ENCODE measurements at regions not wholly inside any gene's neighbourhood (a gene's known extent, or its start where the extent isn't known, plus 50 kb on each side); places are given as distances from the start of the nearest gene placed in this dataset.
"Not testable (repeated sequence)": the region's sequence is repeated elsewhere in the genome, so short reads cannot be mapped to it uniquely, and the experiment has no call there.

GRCh38 chr12:5096241-5096924 lies 52.7 kb downstream of the KCNA5 start:
- no peaks in the 10 kb centered on the region for H3K4me1 Mint-ChIP-seq

GRCh38 chr12:5097786-5098185 lies 54.1 kb downstream of the KCNA5 start:
- Mint-ChIP-seq H3K4me1 (no peaks in the 10 kb centered on the region), H3K27ac (no peak overlapping the region), H3K36me3 (ENCODE audit: low read depth) (no peaks in the 10 kb centered on the region), H3K9me3 (no peaks in the 10 kb centered on the region), H3K27me3 (peaks cover 23% of the 10 kb centered on the region), H3K4me3 (no peak overlapping the region)
- no peak for ATAC-seq (replicated peaks)

More at GRCh38 chr12:5096241-5096924, 52.7 kb downstream of the KCNA5 start:
- Mint-ChIP-seq H3K4me3 (no peak overlapping the region), H3K27ac (no peak overlapping the region), H3K9me3 (no peaks in the 10 kb centered on the region), H3K27me3 (peaks cover 27% of the 10 kb centered on the region), H3K36me3 (ENCODE audit: low read depth) (no peaks in the 10 kb centered on the region)
- no peak for ATAC-seq (replicated peaks)

GRCh38 chr12:5099136-5099535 lies 55.5 kb downstream of the KCNA5 start:
- Mint-ChIP-seq H3K36me3 (ENCODE audit: low read depth) (no peaks in the 10 kb centered on the region), H3K27ac (no peak overlapping the region), H3K27me3 (peaks cover 17% of the 10 kb centered on the region), H3K4me3 (no peak overlapping the region), H3K4me1 (no peaks in the 10 kb centered on the region), H3K9me3 (no peaks in the 10 kb centered on the region)
- no peak for ATAC-seq (replicated peaks)

GRCh38 chr12:5099591-5099990 lies 55.9 kb downstream of the KCNA5 start:
- H3K9me3 Mint-ChIP-seq = no peaks in the 10 kb centered on the region
- H3K4me1 Mint-ChIP-seq = no peaks in the 10 kb centered on the region
- no peak overlapping the region for H3K4me3 Mint-ChIP-seq
- H3K36me3 Mint-ChIP-seq (ENCODE audit: low read depth) = no peaks in the 10 kb centered on the region
- no peak for ATAC-seq (replicated peaks)
- no peak overlapping the region for H3K27ac Mint-ChIP-seq
- peaks cover 17% of the 10 kb centered on the region for H3K27me3 Mint-ChIP-seq

- H3K27me3 Mint-ChIP-seq = peaks cover 18% of the 10 kb centered on the region
- H3K4me1 Mint-ChIP-seq = no peaks in the 10 kb centered on the region
- H3K36me3 Mint-ChIP-seq (ENCODE audit: low read depth) = no peaks in the 10 kb centered on the region
- no peaks in the 10 kb centered on the region for H3K9me3 Mint-ChIP-seq
- no peak overlapping the region for H3K4me3 Mint-ChIP-seq
- ATAC-seq (replicated peaks) = no peak
- H3K27ac Mint-ChIP-seq = no peak overlapping the region
These were observed 58.0 kb downstream of the KCNA5 start for GRCh38 chr12:5101686-5102085.

- H3K36me3 Mint-ChIP-seq (ENCODE audit: low read depth) = no peaks in the 10 kb centered on the region
- H3K4me1 Mint-ChIP-seq = no peaks in the 10 kb centered on the region
- H3K4me3 Mint-ChIP-seq = no peak overlapping the region
- no peaks in the 10 kb centered on the region for H3K9me3 Mint-ChIP-seq
- no peak for ATAC-seq (replicated peaks)
- H3K27ac Mint-ChIP-seq = no peak overlapping the region
- peaks cover 18% of the 10 kb centered on the region for H3K27me3 Mint-ChIP-seq
These were observed 58.6 kb downstream of the KCNA5 start for GRCh38 chr12:5102261-5102789.

GRCh38 chr12:5102806-5103205 lies 59.1 kb downstream of the KCNA5 start:
- Mint-ChIP-seq H3K27me3 (peaks cover 16% of the 10 kb centered on the region), H3K9me3 (no peaks in the 10 kb centered on the region), H3K27ac (no peak overlapping the region), H3K36me3 (ENCODE audit: low read depth) (no peaks in the 10 kb centered on the region), H3K4me3 (no peak overlapping the region), H3K4me1 (no peaks in the 10 kb centered on the region)
- no peak for ATAC-seq (replicated peaks)

- no peak overlapping the region for H3K27ac Mint-ChIP-seq
- peaks cover 22% of the 10 kb centered on the region for H3K27me3 Mint-ChIP-seq
- no peaks in the 10 kb centered on the region for H3K9me3 Mint-ChIP-seq
- H3K4me3 Mint-ChIP-seq = no peak overlapping the region
- no peak for ATAC-seq (replicated peaks)
- no peaks in the 10 kb centered on the region for H3K36me3 Mint-ChIP-seq (ENCODE audit: low read depth)
- H3K4me1 Mint-ChIP-seq = no peaks in the 10 kb centered on the region
These were observed 66.7 kb downstream of the KCNA5 start for GRCh38 chr12:5110345-5110744.

- H3K27me3 Mint-ChIP-seq = peaks cover 11% of the 10 kb centered on the region
These were observed 70.8 kb downstream of the KCNA5 start for GRCh38 chr12:5114436-5114835.

GRCh38 chr12:5121784-5122183 lies 78.1 kb downstream of the KCNA5 start:
- H3K36me3 Mint-ChIP-seq (ENCODE audit: low read depth); H3K4me1 Mint-ChIP-seq; H3K9me3 Mint-ChIP-seq; ATAC-seq (replicated peaks); H3K27me3 Mint-ChIP-seq; H3K27ac Mint-ChIP-seq; H3K4me3 Mint-ChIP-seq: not testable (repeated sequence)

More at GRCh38 chr12:5114436-5114835, 70.8 kb downstream of the KCNA5 start:
- Mint-ChIP-seq H3K4me3 (no peak overlapping the region), H3K36me3 (ENCODE audit: low read depth) (no peaks in the 10 kb centered on the region), H3K9me3 (no peaks in the 10 kb centered on the region), H3K4me1 (no peaks in the 10 kb centered on the region), H3K27ac (no peak overlapping the region)
- no peak for ATAC-seq (replicated peaks)

- H3K27ac Mint-ChIP-seq; ATAC-seq (replicated peaks); H3K36me3 Mint-ChIP-seq (ENCODE audit: low read depth); H3K4me1 Mint-ChIP-seq; H3K27me3 Mint-ChIP-seq; H3K4me3 Mint-ChIP-seq; H3K9me3 Mint-ChIP-seq: not testable (repeated sequence)
These were observed 78.7 kb downstream of the KCNA5 start for GRCh38 chr12:5122256-5122831.

- no peaks in the 10 kb centered on the region for H3K9me3 Mint-ChIP-seq
- H3K27me3 Mint-ChIP-seq = peaks cover 8% of the 10 kb centered on the region
- ATAC-seq (replicated peaks) = no peak
- no peaks in the 10 kb centered on the region for H3K4me1 Mint-ChIP-seq
- H3K36me3 Mint-ChIP-seq (ENCODE audit: low read depth) = no peaks in the 10 kb centered on the region
- no peak overlapping the region for H3K27ac Mint-ChIP-seq
- H3K4me3 Mint-ChIP-seq = no peak overlapping the region
These were observed 80.2 kb downstream of the KCNA5 start for GRCh38 chr12:5123921-5124320.

GRCh38 chr12:5124401-5124800 lies 80.7 kb downstream of the KCNA5 start:
- H3K36me3 Mint-ChIP-seq (ENCODE audit: low read depth) = no peaks in the 10 kb centered on the region
- H3K4me3 Mint-ChIP-seq = no peak overlapping the region
- peaks cover 8% of the 10 kb centered on the region for H3K27me3 Mint-ChIP-seq
- H3K9me3 Mint-ChIP-seq = no peaks in the 10 kb centered on the region
- no peak for ATAC-seq (replicated peaks)
- H3K27ac Mint-ChIP-seq = no peak overlapping the region
- no peaks in the 10 kb centered on the region for H3K4me1 Mint-ChIP-seq

GRCh38 chr12:5134861-5135525 lies 91.3 kb downstream of the KCNA5 start:
- ATAC-seq (replicated peaks) = no peak
- Mint-ChIP-seq H3K4me3 (no peak overlapping the region), H3K27ac (no peak overlapping the region), H3K9me3 (no peaks in the 10 kb centered on the region), H3K4me1 (no peaks in the 10 kb centered on the region), H3K27me3 (peaks cover 30% of the 10 kb centered on the region), H3K36me3 (ENCODE audit: low read depth) (no peaks in the 10 kb centered on the region)

- ATAC-seq (replicated peaks) = no peak
These were observed 94.6 kb downstream of the KCNA5 start for GRCh38 chr12:5138256-5138655.

More at GRCh38 chr12:5138256-5138655, 94.6 kb downstream of the KCNA5 start:
- no peaks in the 10 kb centered on the region for H3K36me3 Mint-ChIP-seq (ENCODE audit: low read depth)
- H3K27me3 Mint-ChIP-seq = peaks cover 25% of the 10 kb centered on the region
- no peak overlapping the region for H3K27ac Mint-ChIP-seq
- H3K4me1 Mint-ChIP-seq = no peaks in the 10 kb centered on the region
- no peaks in the 10 kb centered on the region for H3K9me3 Mint-ChIP-seq
- no peak overlapping the region for H3K4me3 Mint-ChIP-seq

Measured in activated T-helper 17 cell treated with anti-CD3 and anti-CD28 coated beads, Interleukin-2, amount 50 U/mL, for 72 hours (primary cell).